Duodenal mucosa (tissue), 2 donors: ENCODE measurements at regions not wholly inside any gene's neighbourhood (a gene's known extent, or its start where the extent isn't known, plus 50 kb on each side); places are given as distances from the start of the nearest gene placed in this dataset.
"Not testable (repeated sequence)": the region's sequence is repeated elsewhere in the genome, so short reads cannot be mapped to it uniquely, and the experiment has no call there.

ENCODE experiments used
- H3K27ac ChIP-seq: one replicate; pipeline ENCODE4 v1.7.0; 2013; ENCODE audit warnings: low read depth, low read length
- H3K27me3 ChIP-seq, 2 donors: one replicate each; pipeline ENCODE4 v1.7.0; 2013; ENCODE audit warnings: low read length in 2 of 2, control low read depth in 1 of 2; ENCODE audit not compliant: insufficient read depth in 2 of 2, control insufficient read depth in 1 of 2
- H3K36me3 ChIP-seq, 2 donors: one replicate each; pipeline ENCODE4 v1.7.0; 2013; ENCODE audit warnings: low read length in 2 of 2, control low read depth in 1 of 2; ENCODE audit not compliant: insufficient read depth in 2 of 2, control insufficient read depth in 1 of 2
- H3K4me1 ChIP-seq, 2 donors: one replicate each; pipeline ENCODE4 v1.7.0; 2013; ENCODE audit warnings: low read length in 2 of 2, control low read depth in 1 of 2; ENCODE audit not compliant: insufficient read depth in 2 of 2, control insufficient read depth in 1 of 2
- H3K4me3 ChIP-seq, 2 donors: one replicate each; pipeline ENCODE4 v1.7.0; 2013; ENCODE audit warnings: low read length in 2 of 2, low read depth in 1 of 2
- H3K9ac ChIP-seq, 2 donors: one replicate each; pipeline ENCODE4 v1.7.0; 2013; ENCODE audit warnings: low read length in 2 of 2, low read depth in 1 of 2
- H3K9me3 ChIP-seq, 2 donors: one replicate each; pipeline ENCODE4 v1.7.0; 2013; ENCODE audit warnings: low read length in 2 of 2, control low read depth in 1 of 2; ENCODE audit not compliant: control insufficient read depth in 1 of 2

DNA sequence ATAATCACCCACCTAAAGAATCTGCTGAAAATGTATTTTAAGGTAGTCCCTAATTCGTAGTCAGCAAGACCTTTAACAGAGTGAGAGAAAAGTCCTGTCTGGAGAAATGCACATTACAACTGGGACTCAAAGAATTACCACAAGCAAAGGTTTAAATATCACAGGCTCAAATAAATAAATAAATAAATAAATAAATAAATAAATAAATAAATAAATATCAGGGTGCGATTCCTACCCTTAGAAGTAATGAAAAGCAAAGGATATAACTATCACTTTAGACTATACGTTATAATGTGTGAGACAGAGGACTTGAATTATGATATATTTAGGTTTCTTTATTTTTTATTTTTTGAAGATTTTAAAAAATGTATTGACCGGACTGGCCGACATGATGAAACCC, 522.5 kb upstream of the ATXN7L3B start:
- Histone ChIP-seq H3K27ac (no peak overlapping the region), H3K27me3 (no peaks in the 10 kb centered on the region), H3K4me1 (no peaks in the 10 kb centered on the region), H3K9me3 (no peaks in the 10 kb centered on the region), H3K4me3 (no peak overlapping the region), H3K9ac (no peak overlapping the region), H3K36me3 (no peaks in the 10 kb centered on the region)

DNA sequence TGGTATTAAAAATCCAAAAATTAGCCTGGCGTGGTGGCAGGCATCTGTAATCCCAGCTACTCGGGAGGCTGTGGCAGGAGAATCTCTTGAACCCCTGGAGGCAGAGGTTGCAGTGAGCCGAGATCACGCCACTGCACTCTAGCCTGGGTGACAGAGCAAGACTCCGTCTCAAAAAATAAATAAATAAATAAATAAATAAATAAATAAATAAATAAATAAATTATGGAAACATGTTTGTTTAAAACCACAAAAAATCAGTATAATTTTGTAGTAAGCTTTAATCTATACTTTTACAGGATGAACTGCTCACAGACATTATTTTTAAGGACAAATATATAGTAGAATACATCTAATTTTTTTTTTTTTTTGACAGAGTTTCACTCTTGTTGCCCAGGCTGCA, 521.3 kb upstream of the ATXN7L3B start:
- not testable (repeated sequence) for H3K9ac ChIP-seq, H3K27ac ChIP-seq, H3K9me3 ChIP-seq, H3K4me3 ChIP-seq, H3K4me1 ChIP-seq, H3K27me3 ChIP-seq, H3K36me3 ChIP-seq

DNA sequence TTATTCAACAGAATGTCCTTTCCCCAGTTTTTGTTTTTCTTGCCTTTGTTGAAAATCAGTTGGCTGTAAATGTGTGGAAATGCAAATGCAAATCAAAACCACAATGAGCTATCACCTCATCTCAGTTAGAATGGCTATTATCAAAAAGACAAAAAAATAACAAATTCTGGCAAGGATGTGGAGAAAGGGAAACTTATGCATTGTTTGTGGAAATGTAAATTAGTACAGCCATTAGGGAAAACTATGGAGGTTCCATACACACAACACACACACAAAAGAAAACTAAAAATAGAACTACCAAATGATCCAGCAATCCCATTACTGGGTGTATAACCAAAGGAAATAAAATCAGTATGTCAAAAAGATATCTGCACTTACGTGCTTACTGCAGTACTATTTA, 518.8 kb upstream of the ATXN7L3B start:
- Histone ChIP-seq H3K27ac (no peak overlapping the region), H3K4me3 (no peak overlapping the region), H3K36me3 (no peaks in the 10 kb centered on the region), H3K9ac (no peak overlapping the region), H3K4me1 (no peaks in the 10 kb centered on the region), H3K9me3 (no peaks in the 10 kb centered on the region), H3K27me3 (no peaks in the 10 kb centered on the region)

DNA sequence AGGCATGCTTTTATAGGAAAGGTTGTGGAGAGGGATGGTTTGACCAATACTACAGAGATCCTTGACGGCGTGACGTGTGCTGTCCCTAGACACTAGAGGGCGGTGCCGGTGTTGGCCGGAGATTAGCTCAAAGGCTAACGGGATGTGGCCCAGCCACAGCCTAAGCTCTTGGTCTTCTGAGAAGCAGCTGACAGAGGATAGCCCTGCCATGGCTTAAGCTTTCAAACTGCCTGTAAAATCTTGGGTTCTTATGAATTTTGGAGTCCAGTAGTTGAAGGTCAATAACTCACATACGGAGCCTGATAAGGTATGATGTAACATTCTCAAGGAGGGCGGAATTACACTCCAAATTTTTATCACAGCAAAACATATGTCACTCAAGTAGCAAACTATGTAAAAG, 515.7 kb upstream of the ATXN7L3B start:
- Histone ChIP-seq H3K27me3 (no peaks in the 10 kb centered on the region), H3K9me3 (no peaks in the 10 kb centered on the region), H3K36me3 (no peaks in the 10 kb centered on the region), H3K4me3 (no peak overlapping the region), H3K27ac (no peak overlapping the region), H3K4me1 (no peaks in the 10 kb centered on the region), H3K9ac (no peak overlapping the region)

DNA sequence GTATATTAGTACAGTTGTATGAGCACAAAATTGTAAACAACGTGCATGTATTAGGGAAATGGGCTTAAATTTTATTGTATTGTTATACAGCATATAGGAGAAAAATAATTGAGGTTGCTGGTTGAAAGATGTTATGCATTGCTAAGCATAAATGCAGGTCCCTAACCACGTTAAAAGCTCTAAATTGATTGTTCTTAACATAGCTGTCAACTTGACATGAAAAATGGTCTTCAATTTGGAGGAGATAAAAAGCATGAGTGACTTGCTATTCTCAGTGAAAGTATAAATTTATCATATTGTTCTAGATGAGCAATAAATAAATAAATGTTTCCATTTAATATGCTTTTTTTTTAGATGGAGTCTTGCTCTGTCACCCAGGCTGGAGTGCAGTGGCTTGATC, 506.6 kb upstream of the ATXN7L3B start:
- Histone ChIP-seq H3K36me3 (no peaks in the 10 kb centered on the region), H3K27ac (no peak overlapping the region), H3K4me3 (no peak overlapping the region), H3K9me3 (no peaks in the 10 kb centered on the region), H3K4me1 (no peaks in the 10 kb centered on the region), H3K9ac (no peak overlapping the region), H3K27me3 (no peaks in the 10 kb centered on the region)

DNA sequence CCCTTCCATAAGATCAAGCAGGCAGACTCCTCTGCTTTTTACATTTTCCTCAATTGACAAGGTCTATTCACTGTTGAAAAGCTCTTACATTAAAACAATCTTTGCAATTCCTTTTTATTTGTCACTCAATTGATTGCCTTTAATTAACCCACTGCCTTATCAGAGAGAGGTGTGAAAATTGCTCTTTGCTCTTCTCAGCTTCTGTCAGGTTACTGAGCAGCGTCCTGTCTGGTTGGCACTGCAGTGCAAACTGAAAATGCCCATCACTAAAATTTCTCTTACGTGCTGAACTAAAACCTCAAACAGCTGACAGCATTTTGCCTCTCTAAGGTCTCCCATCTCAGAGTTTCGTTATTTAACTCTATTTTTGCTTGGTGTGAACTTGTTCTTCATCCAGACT, 504.1 kb upstream of the ATXN7L3B start:
- Histone ChIP-seq H3K27ac (no peak overlapping the region), H3K27me3 (no peaks in the 10 kb centered on the region), H3K36me3 (no peaks in the 10 kb centered on the region), H3K4me3 (no peak overlapping the region), H3K9ac (no peak overlapping the region), H3K9me3 (no peaks in the 10 kb centered on the region), H3K4me1 (no peaks in the 10 kb centered on the region)

DNA sequence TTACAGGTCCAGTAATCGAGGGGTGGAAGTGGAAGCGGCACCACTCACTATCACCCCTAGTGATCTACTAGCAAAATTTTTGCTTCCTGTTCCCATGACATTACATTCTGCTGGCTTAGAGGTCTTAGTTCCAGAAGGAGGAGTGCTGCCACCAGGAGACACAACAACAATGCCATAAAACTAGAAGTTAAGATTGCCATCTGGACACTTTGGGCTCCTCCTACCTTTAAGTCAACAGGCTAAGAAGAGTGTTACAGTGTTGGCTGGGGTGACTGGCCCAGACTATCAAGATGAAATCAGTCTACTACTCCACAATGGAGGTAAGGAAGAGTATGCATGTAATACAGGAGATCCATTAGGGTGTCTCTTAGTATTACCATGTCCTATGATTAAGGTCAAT, 498.5 kb upstream of the ATXN7L3B start:
- not testable (repeated sequence) for H3K27me3 ChIP-seq, H3K27ac ChIP-seq, H3K4me1 ChIP-seq, H3K9ac ChIP-seq, H3K4me3 ChIP-seq, H3K9me3 ChIP-seq, H3K36me3 ChIP-seq

DNA sequence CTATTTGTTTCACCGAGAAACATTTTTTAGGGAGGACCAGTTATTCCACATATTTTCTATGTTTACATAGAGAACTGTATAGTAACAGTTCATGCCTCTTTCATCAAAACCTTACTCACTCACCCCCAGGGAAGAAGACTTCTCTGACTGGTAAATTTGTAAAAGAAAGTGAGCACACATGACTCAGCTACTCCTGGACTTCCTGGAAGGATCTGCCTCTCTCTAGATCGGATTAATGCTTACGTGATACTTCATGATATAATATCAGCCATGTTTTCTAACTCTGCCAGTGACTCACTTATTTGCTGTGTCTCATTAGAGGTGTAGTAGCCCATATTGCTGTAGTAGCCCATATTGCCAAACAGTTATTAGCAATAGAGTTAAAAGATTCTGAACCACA, 494.3 kb upstream of the ATXN7L3B start:
- Histone ChIP-seq H3K4me1 (no peaks in the 10 kb centered on the region), H3K27me3 (no peaks in the 10 kb centered on the region), H3K9ac (no peak overlapping the region), H3K27ac (no peak overlapping the region), H3K4me3 (no peak overlapping the region), H3K36me3 (no peaks in the 10 kb centered on the region), H3K9me3 (no peaks in the 10 kb centered on the region)

DNA sequence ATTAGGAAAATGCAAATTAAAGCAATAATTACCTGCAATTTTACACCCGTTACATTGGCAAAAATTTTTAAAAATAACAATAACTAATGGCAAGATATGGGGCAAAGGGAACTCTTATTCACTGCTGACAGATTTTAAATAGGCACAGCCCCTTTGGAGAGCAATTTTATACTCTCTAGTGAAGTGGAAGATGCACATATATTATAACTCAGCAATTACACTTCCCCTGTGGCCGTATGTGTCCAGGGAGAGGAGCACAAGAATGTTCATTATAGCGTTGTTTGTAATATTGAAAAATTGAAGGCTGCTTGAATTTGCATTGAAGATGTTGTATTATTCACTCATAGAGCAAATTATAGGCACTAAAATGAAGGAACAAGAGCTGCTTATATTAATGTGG, 488.3 kb upstream of the ATXN7L3B start:
- no peaks in the 10 kb centered on the region for H3K9me3 ChIP-seq
- no peaks in the 10 kb centered on the region for H3K36me3 ChIP-seq
- no peak overlapping the region for H3K9ac ChIP-seq
- H3K4me3 ChIP-seq, result no peak overlapping the region
- H3K27me3 ChIP-seq, result no peaks in the 10 kb centered on the region
- no peaks in the 10 kb centered on the region for H3K4me1 ChIP-seq
- no peak overlapping the region for H3K27ac ChIP-seq

DNA sequence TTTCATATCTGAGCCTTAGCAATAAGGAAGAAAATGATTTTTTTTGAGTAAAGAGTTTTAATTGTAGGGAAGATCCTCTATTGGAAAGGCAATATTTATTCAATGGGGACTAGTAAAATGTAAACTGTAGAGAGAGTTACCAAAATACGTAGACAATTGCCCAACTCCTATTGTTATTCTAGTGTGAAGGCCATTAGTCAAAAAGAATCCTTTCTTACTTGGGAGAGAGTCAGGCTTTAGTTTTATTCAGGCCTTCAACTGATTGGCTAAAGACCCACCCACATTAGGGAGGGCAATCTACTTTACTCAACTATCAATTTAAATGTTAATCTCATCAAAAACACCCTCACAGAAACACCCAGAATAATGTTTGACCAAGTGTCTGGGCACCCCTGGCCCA, 485.8 kb upstream of the ATXN7L3B start:
- Histone ChIP-seq H3K9ac (no peak overlapping the region), H3K9me3 (no peaks in the 10 kb centered on the region), H3K36me3 (no peaks in the 10 kb centered on the region), H3K27ac (no peak overlapping the region), H3K4me3 (no peak overlapping the region), H3K4me1 (no peaks in the 10 kb centered on the region), H3K27me3 (no peaks in the 10 kb centered on the region)

DNA sequence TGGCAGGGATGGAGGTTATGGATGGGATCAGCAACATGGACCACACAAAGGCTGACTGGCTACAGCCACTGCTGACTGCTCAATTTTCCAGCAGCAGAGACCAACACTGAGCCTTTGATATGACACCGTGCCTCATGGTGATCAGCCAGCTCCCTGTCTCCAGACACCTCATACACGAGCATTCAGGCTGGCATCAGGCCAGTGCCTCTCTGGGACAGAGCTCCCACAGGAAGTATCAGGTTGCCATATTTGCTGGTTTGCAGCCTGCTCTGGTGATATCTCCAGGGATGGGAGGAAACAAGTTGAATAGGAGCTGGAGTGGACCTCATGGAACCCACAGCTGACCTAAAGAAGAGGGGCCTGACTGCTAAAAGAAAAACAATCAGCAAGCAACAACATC, 471.2 kb upstream of the ATXN7L3B start:
- Histone ChIP-seq H3K36me3 (no peaks in the 10 kb centered on the region), H3K27me3 (no peaks in the 10 kb centered on the region), H3K4me3 (no peak overlapping the region)

More for the DNA sequence above, 471.2 kb upstream of the ATXN7L3B start:
- H3K4me1 ChIP-seq, result no peaks in the 10 kb centered on the region
- H3K9ac ChIP-seq, result no peak overlapping the region
- peaks cover 3 to 14% of the 10 kb centered on the region in 2 donors for H3K9me3 ChIP-seq
- H3K27ac ChIP-seq, result no peak overlapping the region
